Panc1 (cell line): ENCODE measurements at regions not wholly inside any gene's neighbourhood (a gene's known extent, or its start where the extent isn't known, plus 50 kb on each side); places are given as distances from the start of the nearest gene placed in this dataset.

ENCODE experiments used
- CTCF ChIP-seq: fragments of 450-650 bp; IDR thresholded peaks from 2 replicates; pipeline ENCODE4 v1.5.1; 2017; ENCODE audit warnings: mild to moderate bottlenecking
- POLR2AphosphoS5 ChIP-seq: IDR thresholded peaks from 2 replicates; pipeline ENCODE4 v1.6.1; 2012; ENCODE audit warnings: mild to moderate bottlenecking, low read depth, low read length, moderate library complexity
- REST ChIP-seq, 2 experiments: IDR thresholded peaks; 2 replicates each; pipeline ENCODE4 v1.6.1; 2011 to 2012; ENCODE audit warnings: low read depth in 2 of 2, control low read depth in 1 of 2, low read length in 1 of 2, mild to moderate bottlenecking in 1 of 2, moderate library complexity in 1 of 2; ENCODE audit not compliant: insufficient read depth in 1 of 2
- SIN3A ChIP-seq: IDR thresholded peaks from 2 replicates; pipeline ENCODE4 v1.6.1; 2012; ENCODE audit warnings: low read depth, mild to moderate bottlenecking, low read length, moderate library complexity, borderline replicate concordance; ENCODE audit not compliant: insufficient read depth
- TCF7L2 ChIP-seq: IDR thresholded peaks from 2 replicates; pipeline ENCODE4 v1.6.1; 2011; ENCODE audit warnings: mild to moderate bottlenecking, low read depth, low read length, inconsistent platforms

DNA sequence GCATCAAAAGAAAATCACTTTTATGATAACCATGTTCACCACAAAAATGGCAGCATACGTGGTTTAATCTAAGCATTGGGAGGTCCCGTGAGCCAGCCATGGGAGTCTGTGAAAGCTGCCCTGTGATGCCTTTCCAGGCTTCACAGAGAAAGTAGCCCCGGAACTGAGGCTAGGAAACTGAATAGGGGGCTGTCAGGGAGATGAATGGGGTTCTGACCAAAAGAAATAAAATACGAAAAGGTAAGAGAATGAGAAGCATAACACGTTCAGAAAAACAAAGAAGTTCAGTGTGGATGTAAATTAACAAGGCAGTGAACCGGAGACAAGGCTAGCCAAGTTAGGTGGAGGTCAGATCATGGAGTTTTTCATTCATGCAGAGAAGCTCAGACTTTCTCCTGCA is 118.9 kb downstream of the ANXA2 start:
- TF ChIP-seq CTCF (no peak), POLR2AphosphoS5 (no peak), REST (IDR thresholded peaks at IDR 0.05; ENCODE audit: insufficient read depth in 1 of 2, low read depth in 2 of 2, low read length in 1 of 2) (no peak), SIN3A (no peak), TCF7L2 (no peak)
